Activated B cell treated with CpG ODN at 0.5 μM for 24 hours (primary cell): ENCODE measurements at regions not wholly inside any gene's neighbourhood (a gene's known extent, or its start where the extent isn't known, plus 50 kb on each side); places are given as distances from the start of the nearest gene placed in this dataset.

Source experiments
- ATAC-seq: fragments of 200-7000 bp; cut with Tn5 transposase; one replicate; pipeline ENCODE4 v1.10.0; 2021; ENCODE audit warnings: low read depth, mild to moderate bottlenecking, moderate library complexity
- CTCF ChIA-PET: fragments of 350-600 bp; sonication (Branson Sonifier 250); formaldehyde crosslinking; loops from one replicate; lab custom pipeline; 2021; ENCODE audit warnings: antibody characterized with exemption; lab: Charles Lee
- POLR2A ChIA-PET: fragments of 350-600 bp; sonication (Branson Sonifier 250); formaldehyde crosslinking; loops from one replicate; lab custom pipeline; 2021; ENCODE audit warnings: antibody characterized with exemption; lab: Charles Lee
- DNase-seq: peaks from one replicate; pipeline ENCODE4 v3.0.0; 2022
- H3K27ac Mint-ChIP-seq: one replicate; pipeline ENCODE4 v1.8.0; 2020; ENCODE audit warnings: mixed read lengths
- H3K27me3 Mint-ChIP-seq: one replicate; pipeline ENCODE4 v1.8.0; 2021; ENCODE audit warnings: mixed read lengths
- H3K36me3 Mint-ChIP-seq: one replicate; pipeline ENCODE4 v1.8.0; 2021; ENCODE audit warnings: low read depth, mixed read lengths
- H3K4me1 Mint-ChIP-seq: one replicate; pipeline ENCODE4 v1.8.0; 2021; ENCODE audit warnings: mixed read lengths
- H3K4me3 Mint-ChIP-seq: one replicate; pipeline ENCODE4 v1.8.0; 2020; ENCODE audit warnings: mild to moderate bottlenecking, mixed read lengths
- H3K9me3 Mint-ChIP-seq: one replicate; pipeline ENCODE4 v1.8.0; 2020; ENCODE audit warnings: mixed read lengths
- intact Hi-C: fragments of 100-400 bp; cut with micrococcal nuclease; formaldehyde crosslinking; loops from one replicate; pipeline ENCODE4 v1.15.1; 2024
- TF ChIP-seq, protein P1 (sequence below): fragments of 200-600 bp; IDR thresholded peaks from one replicate; pipeline ENCODE4 v1.8.0; 2022; ENCODE audit warnings: antibody characterized with exemption, mild to moderate bottlenecking

DNA sequence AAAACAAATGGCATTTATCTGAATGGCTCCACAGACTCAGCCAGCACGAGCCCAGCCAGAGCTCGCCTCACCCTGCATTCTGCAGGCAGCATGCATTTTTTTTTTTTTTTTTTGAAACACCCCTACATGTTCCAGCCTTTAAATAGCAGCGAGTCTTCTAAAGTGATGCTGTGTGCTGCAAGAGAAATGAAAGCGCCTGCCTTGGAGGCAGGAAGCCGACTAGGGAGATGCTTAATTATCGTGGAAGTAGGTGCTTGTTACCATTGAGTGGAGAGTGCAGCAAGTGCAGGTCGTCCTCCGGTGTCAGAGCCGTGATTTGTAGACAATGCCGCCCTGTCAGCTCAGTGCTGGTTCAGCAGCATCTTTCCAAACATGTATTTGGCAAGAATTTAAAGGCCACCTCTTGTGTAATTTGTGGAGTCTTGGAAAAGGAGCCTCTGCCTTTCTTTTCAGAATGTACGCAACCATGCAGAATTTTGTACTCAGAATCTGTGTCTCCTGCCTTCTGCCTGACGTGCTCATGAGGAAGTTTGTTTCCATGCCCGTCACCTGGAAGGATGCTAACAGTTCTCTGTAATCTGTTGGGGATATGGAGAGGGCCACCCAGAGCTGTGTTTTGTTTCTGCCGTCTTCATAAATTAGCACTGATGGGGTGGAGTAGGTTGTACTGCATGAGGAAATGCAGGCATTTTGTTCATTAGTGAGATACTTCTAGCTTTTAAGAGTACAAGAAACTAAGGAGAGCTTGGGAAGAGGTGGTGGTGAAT lies 345.9 kb upstream of the RGS6 start:
- Mint-ChIP-seq H3K4me3 (no peak overlapping the region), H3K9me3 (no peaks in the 10 kb centered on the region), H3K4me1 (peaks cover 31% of the 10 kb centered on the region), H3K27ac (no peak overlapping the region), H3K27me3 (no peaks in the 10 kb centered on the region), H3K36me3 (peaks cover 38% of the 10 kb centered on the region)
- ChIA-PET CTCF (interaction anchor here (1.4 kb wide), 1 partner anchor 19 kb away, joined by 3 read pairs; no protein-coding TSS in a partner anchor), POLR2A (no interaction called here)
- DNase-seq = no peak
- ATAC-seq = no peak
- TF ChIP-seq, protein P1, sequence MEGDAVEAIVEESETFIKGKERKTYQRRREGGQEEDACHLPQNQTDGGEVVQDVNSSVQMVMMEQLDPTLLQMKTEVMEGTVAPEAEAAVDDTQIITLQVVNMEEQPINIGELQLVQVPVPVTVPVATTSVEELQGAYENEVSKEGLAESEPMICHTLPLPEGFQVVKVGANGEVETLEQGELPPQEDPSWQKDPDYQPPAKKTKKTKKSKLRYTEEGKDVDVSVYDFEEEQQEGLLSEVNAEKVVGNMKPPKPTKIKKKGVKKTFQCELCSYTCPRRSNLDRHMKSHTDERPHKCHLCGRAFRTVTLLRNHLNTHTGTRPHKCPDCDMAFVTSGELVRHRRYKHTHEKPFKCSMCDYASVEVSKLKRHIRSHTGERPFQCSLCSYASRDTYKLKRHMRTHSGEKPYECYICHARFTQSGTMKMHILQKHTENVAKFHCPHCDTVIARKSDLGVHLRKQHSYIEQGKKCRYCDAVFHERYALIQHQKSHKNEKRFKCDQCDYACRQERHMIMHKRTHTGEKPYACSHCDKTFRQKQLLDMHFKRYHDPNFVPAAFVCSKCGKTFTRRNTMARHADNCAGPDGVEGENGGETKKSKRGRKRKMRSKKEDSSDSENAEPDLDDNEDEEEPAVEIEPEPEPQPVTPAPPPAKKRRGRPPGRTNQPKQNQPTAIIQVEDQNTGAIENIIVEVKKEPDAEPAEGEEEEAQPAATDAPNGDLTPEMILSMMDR = no peak
- intact Hi-C loops = no loop called here

GRCh38 chr14:71588028-71588427 lies 344.2 kb upstream of the RGS6 start:
- CTCF ChIA-PET = no interaction called here
- TF ChIP-seq, protein P1 = no peak
- Mint-ChIP-seq H3K4me3 (no peak overlapping the region), H3K9me3 (no peaks in the 10 kb centered on the region), H3K4me1 (peaks cover 29% of the 10 kb centered on the region), H3K27me3 (no peaks in the 10 kb centered on the region), H3K27ac (no peak overlapping the region), H3K36me3 (peaks cover 38% of the 10 kb centered on the region)
- ATAC-seq (no peak), DNase-seq (no peak)
- intact Hi-C loops = no loop called here
- POLR2A ChIA-PET = no interaction called here

GRCh38 chr14:71588576-71589215 lies 343.5 kb upstream of the RGS6 start:
- Mint-ChIP-seq H3K27me3 (no peaks in the 10 kb centered on the region), H3K4me3 (no peak overlapping the region), H3K36me3 (peaks cover 38% of the 10 kb centered on the region), H3K9me3 (no peaks in the 10 kb centered on the region), H3K27ac (no peak overlapping the region), H3K4me1 (peaks cover 27% of the 10 kb centered on the region)
- intact Hi-C loops = no loop called here
- TF ChIP-seq, protein P1 = no peak
- no peak for DNase-seq
- ChIA-PET CTCF (no interaction called here), POLR2A (no interaction called here)
- no peak for ATAC-seq

- no peak for DNase-seq
- no peak overlapping the region for H3K4me3 Mint-ChIP-seq
- H3K27ac Mint-ChIP-seq = no peak overlapping the region
- H3K4me1 Mint-ChIP-seq = peaks cover 27% of the 10 kb centered on the region
- peaks cover 34% of the 10 kb centered on the region for H3K36me3 Mint-ChIP-seq
- no peaks in the 10 kb centered on the region for H3K9me3 Mint-ChIP-seq
- intact Hi-C loops = no loop called here
- H3K27me3 Mint-ChIP-seq = no peaks in the 10 kb centered on the region
- ChIA-PET CTCF (no interaction called here), POLR2A (no interaction called here)
- TF ChIP-seq, protein P1 = no peak
- no peak for ATAC-seq
These were observed 342.6 kb upstream of the RGS6 start for GRCh38 chr14:71589609-71590008.

- TF ChIP-seq, protein P1 = no peak
These were observed 342.1 kb upstream of the RGS6 start for GRCh38 chr14:71590131-71590530.

More at GRCh38 chr14:71590131-71590530, 342.1 kb upstream of the RGS6 start:
- CTCF ChIA-PET = no interaction called here
- H3K36me3 Mint-ChIP-seq = peaks cover 35% of the 10 kb centered on the region
- no peak overlapping the region for H3K4me3 Mint-ChIP-seq
- no peak for DNase-seq
- intact Hi-C loops = no loop called here
- H3K27me3 Mint-ChIP-seq = no peaks in the 10 kb centered on the region
- no peaks in the 10 kb centered on the region for H3K9me3 Mint-ChIP-seq
- peaks cover 24% of the 10 kb centered on the region for H3K4me1 Mint-ChIP-seq
- no peak overlapping the region for H3K27ac Mint-ChIP-seq
- POLR2A ChIA-PET = no interaction called here
- ATAC-seq = no peak
